ENCODE measurements at regions not wholly inside any gene's neighbourhood (a gene's known extent, or its start where the extent isn't known, plus 50 kb on each side); places are given as distances from the start of the nearest gene placed in this dataset.

DNA sequence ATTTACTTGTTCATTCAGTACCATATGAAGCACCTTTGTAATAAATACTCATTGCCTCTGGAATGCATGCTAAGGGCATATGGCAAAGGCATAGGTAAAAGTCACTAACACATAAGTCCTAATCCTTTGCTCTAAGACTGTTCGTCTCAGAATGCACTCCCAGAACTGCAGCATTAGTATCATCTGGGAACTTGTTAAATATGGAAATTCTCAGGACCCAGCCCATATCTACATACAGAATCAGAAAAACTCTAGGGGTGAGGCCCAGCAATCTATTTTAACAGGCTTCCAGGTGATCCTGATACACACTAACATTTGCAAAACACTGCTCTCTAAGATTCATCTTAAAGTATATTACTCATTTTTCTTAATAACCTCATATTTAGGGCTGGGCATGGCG, 113.8 kb upstream of the CDH6 start:
- FAIRE-seq (no peak), DNase-seq (ENCODE audit: low read depth, low spot score) (no peak)
- TF ChIP-seq, protein P1, sequence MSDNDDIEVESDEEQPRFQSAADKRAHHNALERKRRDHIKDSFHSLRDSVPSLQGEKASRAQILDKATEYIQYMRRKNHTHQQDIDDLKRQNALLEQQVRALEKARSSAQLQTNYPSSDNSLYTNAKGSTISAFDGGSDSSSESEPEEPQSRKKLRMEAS (IDR thresholded peaks at IDR 0.05; ENCODE audit: insufficient read depth, insufficient read length) = no peak
- TF ChIP-seq EZH2 (IDR thresholded peaks at IDR 0.05; ENCODE audit: borderline replicate concordance, low read depth, low read length, severe bottlenecking) (no peak), GATA2 (IDR thresholded peaks at IDR 0.05; ENCODE audit: insufficient read depth, insufficient read length, low read depth, low read length) (no peak), POLR2AphosphoS5 (IDR thresholded peaks at IDR 0.05; ENCODE audit: insufficient read depth, low read depth, low read length) (no peak), MYC (IDR thresholded peaks at IDR 0.05; ENCODE audit: low read depth, low read length) (no peak), JUN (IDR thresholded peaks at IDR 0.05; ENCODE audit: borderline replicate concordance, insufficient read depth, insufficient read length, low read depth) (no peak), FOS (IDR thresholded peaks at IDR 0.05; ENCODE audit: borderline replicate concordance, insufficient read depth, low read length) (no peak), POLR2A (IDR thresholded peaks at IDR 0.05; ENCODE audit: low read depth, low read length) (no peak)
- TF ChIP-seq, protein P2, sequence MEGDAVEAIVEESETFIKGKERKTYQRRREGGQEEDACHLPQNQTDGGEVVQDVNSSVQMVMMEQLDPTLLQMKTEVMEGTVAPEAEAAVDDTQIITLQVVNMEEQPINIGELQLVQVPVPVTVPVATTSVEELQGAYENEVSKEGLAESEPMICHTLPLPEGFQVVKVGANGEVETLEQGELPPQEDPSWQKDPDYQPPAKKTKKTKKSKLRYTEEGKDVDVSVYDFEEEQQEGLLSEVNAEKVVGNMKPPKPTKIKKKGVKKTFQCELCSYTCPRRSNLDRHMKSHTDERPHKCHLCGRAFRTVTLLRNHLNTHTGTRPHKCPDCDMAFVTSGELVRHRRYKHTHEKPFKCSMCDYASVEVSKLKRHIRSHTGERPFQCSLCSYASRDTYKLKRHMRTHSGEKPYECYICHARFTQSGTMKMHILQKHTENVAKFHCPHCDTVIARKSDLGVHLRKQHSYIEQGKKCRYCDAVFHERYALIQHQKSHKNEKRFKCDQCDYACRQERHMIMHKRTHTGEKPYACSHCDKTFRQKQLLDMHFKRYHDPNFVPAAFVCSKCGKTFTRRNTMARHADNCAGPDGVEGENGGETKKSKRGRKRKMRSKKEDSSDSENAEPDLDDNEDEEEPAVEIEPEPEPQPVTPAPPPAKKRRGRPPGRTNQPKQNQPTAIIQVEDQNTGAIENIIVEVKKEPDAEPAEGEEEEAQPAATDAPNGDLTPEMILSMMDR (IDR thresholded peaks at IDR 0.05; ENCODE audit: extremely low read depth in 1 of 2, insufficient read depth in 1 of 2, low read depth in 1 of 2, low read length in 2 of 2) = no peak
- Histone ChIP-seq H3K9ac (replicated peaks; ENCODE audit: extremely low read depth, insufficient read depth, low read length) (no peak overlapping the region), H3K9me1 (replicated peaks; ENCODE audit: control insufficient read depth, extremely low read depth, insufficient read depth, low read length) (no peaks in the 10 kb centered on the region), H3K27me3 (ENCODE audit: control insufficient read depth in 2 of 2, insufficient read depth in 2 of 2, low read length in 2 of 2) (no peaks in the 10 kb centered on the region), H3K27ac (ENCODE audit: insufficient read depth, low read depth, low read length) (no peak overlapping the region), H3K4me1 (ENCODE audit: control insufficient read depth, extremely low read depth, insufficient read depth, low read length) (no peaks in the 10 kb centered on the region), H4K20me1 (replicated peaks; ENCODE audit: control insufficient read depth, extremely low read depth, insufficient read depth, low read length) (no peaks in the 10 kb centered on the region), H3K36me3 (ENCODE audit: control insufficient read depth in 2 of 2, extremely low read depth in 1 of 2, insufficient read depth in 2 of 2, low read length in 2 of 2) (no peaks in the 10 kb centered on the region), H3K4me3 (replicated peaks in 1 of 3; ENCODE audit: insufficient read depth in 1 of 3, low read depth in 1 of 3, low read length in 3 of 3) (no peak overlapping the region), H2AFZ (ENCODE audit: low read depth, low read length) (no peak overlapping the region), H3K4me2 (ENCODE audit: insufficient read depth, low read length) (no peak overlapping the region), H3K9me3 (replicated peaks; ENCODE audit: control insufficient read depth, insufficient read depth, low read length) (no peaks in the 10 kb centered on the region), H3K79me2 (ENCODE audit: control insufficient read depth, insufficient read depth, low read length) (no peaks in the 10 kb centered on the region)
- dilution Hi-C loops (cut with MboI; ENCODE audit: extremely low pct_ligation_motif_present, low sequenced_read_pairs) (no loop called here), intact Hi-C loops (cut with micrococcal nuclease) (no loop called here)
- BruUV-seq (replicated peaks) = no TSS peak
- CTCF ChIA-PET = no interaction called here
- POLR2A ChIA-PET = no interaction called here

All from endothelial cell of umbilical vein (primary cell).